Stimulated activated CD8-positive, alpha-beta memory T cell treated with anti-CD3 and anti-CD28 coated beads, Interleukin-7, amount 100 ng/mL, for 48 hours (primary cell): ENCODE measurements at regions not wholly inside any gene's neighbourhood (a gene's known extent, or its start where the extent isn't known, plus 50 kb on each side); places are given as distances from the start of the nearest gene placed in this dataset.

Experiments
- DNase-seq, 2 donors: peaks; one replicate each; pipeline ENCODE4 v3.0.0-alpha.2; 2020; ENCODE audit warnings: low read depth in 1 of 2; ENCODE audit errors: extremely low read depth in 1 of 2

DNA sequence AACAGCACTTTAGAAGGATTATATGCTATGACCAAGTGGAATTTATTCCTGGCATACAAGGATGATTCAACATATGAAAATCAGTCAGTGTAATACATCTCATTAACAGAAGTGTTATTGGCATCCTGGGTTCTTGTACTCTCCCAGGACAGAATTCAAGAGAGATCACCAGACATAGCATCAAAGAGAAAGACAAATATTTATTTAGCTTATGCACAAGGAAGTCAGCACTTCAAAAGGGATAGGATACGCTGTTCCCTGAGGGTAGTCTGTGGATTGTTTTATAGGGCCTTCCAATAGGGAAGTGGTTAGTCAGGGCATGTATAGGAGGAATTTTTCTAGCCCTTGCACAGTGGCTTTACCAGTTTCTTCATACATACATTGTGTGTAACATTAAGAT lies 1238.0 kb downstream of the PCDH17 start:
- no peak for DNase-seq

DNA sequence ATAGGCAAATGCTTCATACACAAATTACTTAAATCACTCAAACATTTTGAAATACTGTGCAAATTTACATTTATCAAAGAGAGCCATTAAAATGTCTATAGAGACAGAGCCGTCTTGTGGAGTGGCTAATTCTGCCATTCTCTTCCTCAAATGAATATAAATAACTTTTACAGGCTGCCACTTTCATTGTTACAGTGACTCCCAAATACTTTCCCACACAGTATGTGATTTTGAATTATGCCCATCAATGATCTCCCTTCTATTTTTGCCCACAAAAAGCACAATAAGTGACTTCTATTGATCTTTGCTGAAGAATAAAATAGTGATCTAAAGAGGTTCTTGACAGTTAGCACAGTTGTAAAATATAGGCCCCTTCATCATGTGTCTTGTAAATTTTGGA lies 1244.9 kb downstream of the PCDH17 start:
- DNase-seq, result no peak

- no peak for DNase-seq
Observed at GRCh38 chr13:58879114-58879513, 1247.6 kb downstream of the PCDH17 start.

DNA sequence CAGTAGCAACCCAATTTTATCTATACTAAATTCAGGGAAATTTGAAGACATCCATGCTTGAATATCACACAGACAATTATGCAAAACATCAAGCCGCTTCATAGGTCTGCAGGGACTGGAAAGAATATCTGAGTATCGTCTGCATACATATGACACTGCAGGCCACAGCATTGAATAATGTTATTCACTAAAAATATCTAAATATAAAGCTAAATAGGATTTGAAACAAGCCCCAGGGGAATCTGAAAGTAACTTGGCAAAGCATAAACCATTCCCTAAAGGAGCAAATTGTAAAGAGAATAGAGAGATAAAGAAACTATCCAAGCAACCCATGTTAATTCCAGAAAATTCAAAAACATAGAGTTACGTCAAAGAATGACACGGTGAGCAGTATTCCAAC lies 1251.0 kb downstream of the PCDH17 start:
- no peak for DNase-seq

GRCh38 chr13:58883405-58883804 lies 1251.9 kb downstream of the PCDH17 start:
- DNase-seq, result no peak

- DNase-seq, result no peak
Observed at GRCh38 chr13:58884353-58885209, 1253.0 kb downstream of the PCDH17 start.

DNA sequence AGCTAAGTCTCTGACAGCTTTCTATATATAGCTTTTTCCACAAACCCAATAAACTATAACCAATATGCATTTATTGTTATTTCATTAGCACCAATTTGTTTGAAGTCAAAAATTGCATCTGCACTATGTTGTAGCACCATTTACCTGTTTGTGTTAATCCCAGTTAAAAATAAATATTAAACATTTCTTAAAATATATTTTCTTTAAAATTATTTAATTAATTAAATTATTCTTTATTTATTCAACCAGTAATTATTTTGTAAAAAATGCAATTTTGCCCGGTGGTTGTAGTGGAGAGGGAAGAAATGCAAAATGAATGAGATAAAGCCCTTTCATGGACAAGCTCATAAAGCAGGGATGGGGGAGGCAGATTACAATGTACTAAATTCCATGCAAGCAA lies 1257.9 kb downstream of the PCDH17 start:
- DNase-seq, result no peak

DNA sequence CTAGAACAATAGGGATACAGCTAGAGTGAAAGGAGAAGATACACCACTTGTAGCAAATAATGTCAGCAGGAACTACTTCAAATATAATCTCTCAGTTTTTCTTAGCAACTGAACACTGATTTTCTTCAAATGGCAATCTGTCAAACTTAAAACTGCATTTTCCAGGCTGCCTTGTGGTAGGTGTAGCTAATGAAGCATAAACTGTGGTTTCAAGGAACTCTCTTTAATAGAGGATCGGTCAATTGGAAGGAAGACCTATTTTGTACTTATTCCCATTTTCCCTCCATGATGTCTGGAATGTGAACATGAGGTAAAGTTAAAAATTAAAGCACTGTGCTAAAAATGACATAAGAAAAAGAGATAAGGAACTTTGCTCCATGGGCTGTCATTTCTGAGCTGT lies 1261.9 kb downstream of the PCDH17 start:
- DNase-seq, result no peak

DNA sequence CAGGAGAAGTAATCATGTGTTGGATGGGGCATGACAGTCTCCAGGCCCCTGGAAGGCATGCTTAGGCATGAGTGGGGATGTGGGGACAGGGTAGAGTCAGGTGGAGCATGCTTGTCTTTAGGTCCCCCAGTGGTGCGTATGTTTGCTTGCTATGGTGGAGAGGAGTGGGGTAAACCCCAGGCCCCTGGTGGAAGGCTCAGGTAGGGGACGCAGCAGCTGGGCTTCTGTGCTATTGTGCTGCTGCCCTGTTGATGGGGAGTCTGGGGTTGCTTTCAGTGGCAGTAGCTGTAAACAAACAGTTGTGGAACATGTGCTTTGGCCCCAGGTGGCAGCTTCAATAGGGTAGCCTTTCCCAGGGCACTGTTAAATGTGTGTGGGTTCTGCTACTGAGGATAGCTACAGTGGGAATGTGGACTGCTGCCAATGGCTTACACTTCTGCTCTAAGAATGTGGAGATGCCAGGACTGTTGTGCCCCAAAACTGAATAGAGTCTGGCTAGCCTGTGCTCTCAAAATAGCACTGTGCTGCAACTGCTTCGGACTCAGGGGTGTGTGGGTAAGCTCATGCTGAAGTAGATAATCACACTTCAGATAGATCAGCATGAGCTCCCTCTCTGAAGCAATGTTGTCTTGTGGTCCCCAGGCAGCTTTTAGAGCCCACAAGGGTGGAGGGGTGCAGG lies 1257.3 kb downstream of the DIAPH3 start:
- DNase-seq, result no peak

DNA sequence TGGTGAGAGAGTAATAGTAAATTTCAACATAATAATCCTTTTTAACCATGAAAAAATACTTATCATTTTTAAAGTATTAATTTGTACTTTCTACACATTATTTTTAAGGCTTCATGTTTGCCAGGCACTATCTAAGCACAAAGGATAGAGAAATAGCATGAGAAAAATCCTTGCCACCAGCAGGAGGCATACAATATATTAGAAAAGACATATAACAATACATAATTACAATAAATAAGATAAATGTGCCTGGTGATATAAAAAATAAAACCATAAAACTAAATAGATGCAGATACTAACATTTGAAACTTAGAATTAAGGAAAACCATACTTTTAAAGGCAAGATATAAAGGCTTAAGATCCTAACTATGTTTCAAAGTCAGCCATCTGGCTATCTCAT lies 1256.4 kb downstream of the DIAPH3 start:
- no peak for DNase-seq

- no peak for DNase-seq
Observed at GRCh38 chr13:58908019-58908679, 1255.6 kb downstream of the DIAPH3 start.

- no peak for DNase-seq
Observed at GRCh38 chr13:58919551-58919950, 1244.2 kb downstream of the DIAPH3 start.

DNA sequence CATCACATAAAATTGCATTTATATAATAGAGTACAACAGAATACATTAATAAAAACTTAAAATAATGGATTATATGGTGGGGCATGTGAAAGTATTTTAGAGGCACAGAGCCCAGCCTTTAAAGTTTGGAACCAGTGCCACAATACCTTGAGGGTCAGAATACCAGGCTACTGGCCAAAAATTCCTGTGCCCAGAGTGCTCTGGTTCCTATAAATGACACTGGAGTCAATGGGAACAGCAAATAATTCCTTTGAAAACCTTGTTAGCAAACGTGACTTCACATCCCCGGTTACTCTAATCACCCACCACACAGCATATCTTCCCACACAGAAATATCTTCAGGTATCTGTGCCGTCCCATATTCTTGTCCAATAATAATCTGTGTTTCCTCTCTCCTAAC lies 1242.6 kb downstream of the DIAPH3 start:
- no peak for DNase-seq

GRCh38 chr13:58926858-58927257 lies 1236.9 kb downstream of the DIAPH3 start:
- no peak for DNase-seq

DNA sequence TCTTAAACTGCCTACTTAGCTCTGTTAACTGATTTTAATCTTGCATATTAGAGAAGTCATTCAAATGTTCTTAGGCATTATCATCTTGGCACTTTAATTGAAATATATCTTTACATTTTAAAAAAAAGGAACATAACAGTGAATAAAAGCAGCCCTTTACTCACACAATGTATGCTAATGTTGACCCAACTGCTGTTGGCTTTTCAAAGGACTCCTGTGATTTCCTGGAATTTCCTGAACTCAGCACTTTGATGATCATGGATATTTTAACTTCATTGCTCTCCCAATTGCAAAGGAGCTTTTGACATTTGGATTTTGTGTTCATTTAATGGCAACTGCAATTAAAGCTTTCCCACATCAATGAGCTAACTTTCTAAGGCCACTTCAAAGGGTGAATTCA lies 1230.3 kb downstream of the DIAPH3 start:
- DNase-seq, result no peak

GRCh38 chr13:58935689-58936088 lies 1228.0 kb downstream of the DIAPH3 start:
- DNase-seq, result no peak

DNA sequence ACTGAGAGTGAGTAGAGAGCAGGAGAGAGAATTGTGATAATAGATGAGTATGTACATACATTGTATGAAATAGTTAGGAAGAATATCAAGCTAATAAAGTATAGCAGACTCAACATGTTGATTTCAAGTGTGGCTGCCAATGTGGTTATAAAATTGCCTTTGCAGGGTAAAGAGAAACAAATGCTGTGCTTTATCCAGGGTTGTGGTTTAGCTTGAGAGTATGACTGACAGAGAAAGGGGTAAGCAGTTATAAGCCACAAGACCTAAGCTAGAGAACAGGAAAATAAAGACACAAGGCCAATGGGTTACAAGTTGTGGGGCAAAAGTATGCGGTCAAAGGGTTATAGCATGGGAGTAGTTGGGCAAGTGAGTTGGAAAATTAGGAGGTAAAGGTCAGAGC lies 1217.5 kb downstream of the DIAPH3 start:
- no peak for DNase-seq

- no peak for DNase-seq
Observed at GRCh38 chr13:58949646-58950045, 1214.1 kb downstream of the DIAPH3 start.

- no peak for DNase-seq
Observed at GRCh38 chr13:58950911-58951310, 1212.8 kb downstream of the DIAPH3 start.

GRCh38 chr13:58953638-58954037 lies 1210.1 kb downstream of the DIAPH3 start:
- DNase-seq, result no peak

- DNase-seq, result no peak
Observed at GRCh38 chr13:58955546-58956385, 1208.0 kb downstream of the DIAPH3 start.
